ENCODE measurements at regions not wholly inside any gene's neighbourhood (a gene's known extent, or its start where the extent isn't known, plus 50 kb on each side); places are given as distances from the start of the nearest gene placed in this dataset.

DNA sequence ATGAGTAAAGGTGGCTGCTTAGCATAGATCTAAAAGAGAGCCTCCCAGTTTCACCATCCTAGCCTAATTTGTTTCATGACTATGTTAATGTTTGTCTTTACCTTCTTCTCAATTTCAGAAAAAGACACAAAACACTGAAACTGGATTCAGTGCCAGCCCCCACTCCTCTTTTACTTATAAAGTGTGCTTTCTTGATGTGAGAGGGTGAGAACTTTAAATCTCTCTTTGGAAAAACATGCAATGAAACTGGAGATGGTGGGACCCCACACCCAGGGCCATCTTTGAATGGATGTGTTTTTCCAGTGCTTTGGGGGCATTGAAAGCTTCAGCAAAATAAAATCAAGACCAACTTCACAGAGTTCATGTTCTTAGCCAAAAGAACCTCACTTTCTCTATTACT is 185.9 kb downstream of the CYRIA start:
- ChIA-PET POLR2A (ENCODE audit: partially characterized antibody) (no interaction called here), CTCF (ENCODE audit: partially characterized antibody) (interaction anchor here (0.6 to 1.9 kb wide), 5 partner anchors 15 to 536 kb away, joined by 3 to 4 read pairs (median 3); no protein-coding TSS in a partner anchor)
- Histone ChIP-seq H2AK5ac (ENCODE audit: low read depth, low read length) (no peak overlapping the region), H4K20me1 (replicated peaks in 1 of 2; ENCODE audit: control insufficient read depth in 1 of 2, insufficient read depth in 2 of 2, low read length in 2 of 2) (no peaks in the 10 kb centered on the region), H3K79me2 (ENCODE audit: control insufficient read depth in 1 of 2, insufficient read depth in 2 of 2, low read length in 2 of 2) (no peaks in the 10 kb centered on the region), H2BK15ac (ENCODE audit: low read length) (no peak overlapping the region), H3K56ac (replicated peaks; ENCODE audit: insufficient read length, low read depth, low read length) (no peak overlapping the region), H2BK120ac (replicated peaks; ENCODE audit: low read depth, low read length) (no peak overlapping the region), H3K36me3 (ENCODE audit: control insufficient read depth in 2 of 4, insufficient read depth in 4 of 4, low read length in 3 of 4) (no peaks in the 10 kb centered on the region), H3K27me3 (replicated peaks in 1 of 4; ENCODE audit: control insufficient read depth in 3 of 4, extremely low read depth in 1 of 4, insufficient read depth in 3 of 4, low read length in 3 of 4) (no peaks in the 10 kb centered on the region), H3K23ac (ENCODE audit: insufficient read length) (no peak overlapping the region), H3K9me3 (ENCODE audit: insufficient read depth in 2 of 2, low read depth in 1 of 2, low read length in 1 of 2) (no peaks in the 10 kb centered on the region), H4K91ac (replicated peaks; ENCODE audit: insufficient read length, low read length) (no peak overlapping the region), H3K4me2 (ENCODE audit: insufficient read depth in 1 of 2, low read depth in 2 of 2, low read length in 2 of 2) (no peak overlapping the region), H3K4ac (replicated peaks; ENCODE audit: insufficient read length, low read depth, low read length) (no peak overlapping the region), H2AFZ (ENCODE audit: low read length) (no peak overlapping the region), H2BK5ac (ENCODE audit: low read depth, low read length) (no peak overlapping the region), H2BK12ac (ENCODE audit: low read depth, low read length) (no peak overlapping the region), H3K27ac (ENCODE audit: low read depth, low read length) (no peak overlapping the region), H3K18ac (ENCODE audit: extremely low read depth, low read length) (no peak overlapping the region), H4K8ac (ENCODE audit: extremely low read depth, insufficient read depth, low read length) (no peak overlapping the region), H3K9ac (replicated peaks in 1 of 4; ENCODE audit: extremely low read depth in 1 of 4, low read depth in 3 of 4, low read length in 3 of 4) (no peak overlapping the region), H3K4me3 (ENCODE audit: extremely low read depth in 1 of 4, insufficient read depth in 2 of 4, low read depth in 3 of 4, low read length in 4 of 4) (no peak overlapping the region), H3K14ac (ENCODE audit: insufficient read length) (no peak overlapping the region), H2BK20ac (ENCODE audit: low read length) (no peak overlapping the region), H3K23me2 (ENCODE audit: low read depth, low read length) (no peaks in the 10 kb centered on the region), H4K5ac (ENCODE audit: insufficient read length, low read depth, low read length) (no peak overlapping the region), H3K79me1 (ENCODE audit: low read depth, low read length) (no peaks in the 10 kb centered on the region), H3K4me1 (replicated peaks in 1 of 4; ENCODE audit: control insufficient read depth in 3 of 4, insufficient read depth in 4 of 4, low read length in 3 of 4) (no peaks in the 10 kb centered on the region)
- DNase-seq (ENCODE audit: low read depth in 1 of 2, low spot score in 2 of 2) (no peak), FAIRE-seq (no peak)
- TF ChIP-seq JUN (IDR thresholded peaks at IDR 0.05; ENCODE audit: low read depth, low read length) (no peak), KDM1A (IDR thresholded peaks at IDR 0.05; ENCODE audit: borderline replicate concordance, low read length) (no peak), E2F6 (IDR thresholded peaks at IDR 0.05) (no peak), CBX5 (IDR thresholded peaks at IDR 0.05; ENCODE audit: low read depth, low read length) (no peak), GTF2F1 (IDR thresholded peaks at IDR 0.05; ENCODE audit: borderline replicate concordance, low read depth, low read length) (no peak), NANOG (IDR thresholded peaks at IDR 0.05; ENCODE audit: insufficient read depth, low read depth, low read length, poor library complexity, severe bottlenecking) (no peak), TAF1 (IDR thresholded peaks at IDR 0.05; ENCODE audit: low read depth, low read length) (no peak), SAP30 (IDR thresholded peaks at IDR 0.05; ENCODE audit: insufficient read depth, insufficient replicate concordance, low read length) (no peak), RFX5 (IDR thresholded peaks at IDR 0.05; ENCODE audit: borderline replicate concordance, low read depth, low read length) (no peak), POLR2AphosphoS5 (IDR thresholded peaks at IDR 0.05; ENCODE audit: low read depth, low read length) (no peak), YY1 (IDR thresholded peaks at IDR 0.05; ENCODE audit: low read depth, low read length) (no peak)

Measured in H1 (cell line).